Ovary (tissue), 3 donors: ENCODE measurements at regions not wholly inside any gene's neighbourhood (a gene's known extent, or its start where the extent isn't known, plus 50 kb on each side); places are given as distances from the start of the nearest gene placed in this dataset.

Experiments
- POLR2A ChIP-seq: fragments of 450-650 bp; IDR thresholded peaks from one replicate; pipeline ENCODE4 v1.6.1; 2017; ENCODE audit warnings: antibody characterized with exemption, mild to moderate bottlenecking, moderate library complexity
- TF ChIP-seq, protein P1 (sequence below), 3 donors: fragments of 450-650 bp in 2 of 3; fragments of 200-600 bp in 1 of 3; IDR thresholded peaks; one replicate each; pipeline versions ENCODE4 v1.5.1 to v1.8.0; 2016 to 2022; ENCODE audit warnings: antibody characterized with exemption in 3 of 3, mild to moderate bottlenecking in 1 of 3
- donor health status: DM: no; HTN: no; CAD: no.

DNA sequence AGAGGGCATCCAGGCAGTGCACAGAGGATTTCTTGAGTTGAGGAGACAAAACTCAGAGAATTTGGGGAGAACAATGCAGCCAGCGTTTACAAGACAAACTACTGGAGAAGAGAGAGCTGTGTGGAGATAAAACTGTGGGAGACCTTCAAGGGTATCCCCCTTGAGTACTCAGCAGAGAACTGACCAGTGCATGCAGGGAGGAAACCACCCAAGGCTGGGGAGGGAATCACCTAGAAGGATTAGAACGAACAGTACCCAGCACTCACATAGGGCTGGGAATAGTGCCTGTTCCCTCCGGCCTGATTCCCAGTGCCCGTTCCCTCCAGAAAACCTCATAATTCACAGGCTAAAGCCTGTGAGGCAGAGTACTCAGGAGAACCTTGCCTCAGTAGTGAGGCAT lies 61.9 kb upstream of the YPEL5 start:
- TF ChIP-seq POLR2A, result no peak
- TF ChIP-seq, protein P1, sequence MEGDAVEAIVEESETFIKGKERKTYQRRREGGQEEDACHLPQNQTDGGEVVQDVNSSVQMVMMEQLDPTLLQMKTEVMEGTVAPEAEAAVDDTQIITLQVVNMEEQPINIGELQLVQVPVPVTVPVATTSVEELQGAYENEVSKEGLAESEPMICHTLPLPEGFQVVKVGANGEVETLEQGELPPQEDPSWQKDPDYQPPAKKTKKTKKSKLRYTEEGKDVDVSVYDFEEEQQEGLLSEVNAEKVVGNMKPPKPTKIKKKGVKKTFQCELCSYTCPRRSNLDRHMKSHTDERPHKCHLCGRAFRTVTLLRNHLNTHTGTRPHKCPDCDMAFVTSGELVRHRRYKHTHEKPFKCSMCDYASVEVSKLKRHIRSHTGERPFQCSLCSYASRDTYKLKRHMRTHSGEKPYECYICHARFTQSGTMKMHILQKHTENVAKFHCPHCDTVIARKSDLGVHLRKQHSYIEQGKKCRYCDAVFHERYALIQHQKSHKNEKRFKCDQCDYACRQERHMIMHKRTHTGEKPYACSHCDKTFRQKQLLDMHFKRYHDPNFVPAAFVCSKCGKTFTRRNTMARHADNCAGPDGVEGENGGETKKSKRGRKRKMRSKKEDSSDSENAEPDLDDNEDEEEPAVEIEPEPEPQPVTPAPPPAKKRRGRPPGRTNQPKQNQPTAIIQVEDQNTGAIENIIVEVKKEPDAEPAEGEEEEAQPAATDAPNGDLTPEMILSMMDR (IDR thresholded peaks at IDR 0.05), result no peak
